ENCODE measurements at regions not wholly inside any gene's neighbourhood (a gene's known extent, or its start where the extent isn't known, plus 50 kb on each side); places are given as distances from the start of the nearest gene placed in this dataset.

DNA sequence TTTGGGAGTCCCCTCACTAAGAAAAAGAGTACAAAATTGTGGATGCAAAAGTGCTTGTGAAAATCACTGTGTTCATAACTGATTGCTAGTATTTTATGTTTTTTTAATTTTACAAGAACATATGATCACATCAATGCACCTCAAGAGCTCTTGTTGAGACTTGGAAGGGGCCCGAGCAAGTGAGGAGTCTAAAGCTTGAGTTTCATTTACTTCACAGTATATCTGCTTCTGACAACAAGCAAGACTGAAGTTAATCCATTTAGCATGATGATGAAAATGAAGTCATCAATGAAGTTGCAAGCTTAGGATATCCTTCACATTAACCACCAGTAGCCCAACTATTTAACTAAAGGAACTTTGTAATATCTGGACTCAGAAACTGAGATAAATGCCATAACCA lies 182.5 kb upstream of the DIO2 start:
- TF ChIP-seq, protein P1, sequence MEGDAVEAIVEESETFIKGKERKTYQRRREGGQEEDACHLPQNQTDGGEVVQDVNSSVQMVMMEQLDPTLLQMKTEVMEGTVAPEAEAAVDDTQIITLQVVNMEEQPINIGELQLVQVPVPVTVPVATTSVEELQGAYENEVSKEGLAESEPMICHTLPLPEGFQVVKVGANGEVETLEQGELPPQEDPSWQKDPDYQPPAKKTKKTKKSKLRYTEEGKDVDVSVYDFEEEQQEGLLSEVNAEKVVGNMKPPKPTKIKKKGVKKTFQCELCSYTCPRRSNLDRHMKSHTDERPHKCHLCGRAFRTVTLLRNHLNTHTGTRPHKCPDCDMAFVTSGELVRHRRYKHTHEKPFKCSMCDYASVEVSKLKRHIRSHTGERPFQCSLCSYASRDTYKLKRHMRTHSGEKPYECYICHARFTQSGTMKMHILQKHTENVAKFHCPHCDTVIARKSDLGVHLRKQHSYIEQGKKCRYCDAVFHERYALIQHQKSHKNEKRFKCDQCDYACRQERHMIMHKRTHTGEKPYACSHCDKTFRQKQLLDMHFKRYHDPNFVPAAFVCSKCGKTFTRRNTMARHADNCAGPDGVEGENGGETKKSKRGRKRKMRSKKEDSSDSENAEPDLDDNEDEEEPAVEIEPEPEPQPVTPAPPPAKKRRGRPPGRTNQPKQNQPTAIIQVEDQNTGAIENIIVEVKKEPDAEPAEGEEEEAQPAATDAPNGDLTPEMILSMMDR (IDR thresholded peaks at IDR 0.05) = no peak
- TF ChIP-seq POLR2A (IDR thresholded peaks at IDR 0.05) = no peak

Measured in right lobe of liver (tissue), 4 donors.